ENCODE measurements at regions not wholly inside any gene's neighbourhood (a gene's known extent, or its start where the extent isn't known, plus 50 kb on each side); places are given as distances from the start of the nearest gene placed in this dataset.

- no peak overlapping the region for H3K4me3 Mint-ChIP-seq
- TF ChIP-seq, protein P1, sequence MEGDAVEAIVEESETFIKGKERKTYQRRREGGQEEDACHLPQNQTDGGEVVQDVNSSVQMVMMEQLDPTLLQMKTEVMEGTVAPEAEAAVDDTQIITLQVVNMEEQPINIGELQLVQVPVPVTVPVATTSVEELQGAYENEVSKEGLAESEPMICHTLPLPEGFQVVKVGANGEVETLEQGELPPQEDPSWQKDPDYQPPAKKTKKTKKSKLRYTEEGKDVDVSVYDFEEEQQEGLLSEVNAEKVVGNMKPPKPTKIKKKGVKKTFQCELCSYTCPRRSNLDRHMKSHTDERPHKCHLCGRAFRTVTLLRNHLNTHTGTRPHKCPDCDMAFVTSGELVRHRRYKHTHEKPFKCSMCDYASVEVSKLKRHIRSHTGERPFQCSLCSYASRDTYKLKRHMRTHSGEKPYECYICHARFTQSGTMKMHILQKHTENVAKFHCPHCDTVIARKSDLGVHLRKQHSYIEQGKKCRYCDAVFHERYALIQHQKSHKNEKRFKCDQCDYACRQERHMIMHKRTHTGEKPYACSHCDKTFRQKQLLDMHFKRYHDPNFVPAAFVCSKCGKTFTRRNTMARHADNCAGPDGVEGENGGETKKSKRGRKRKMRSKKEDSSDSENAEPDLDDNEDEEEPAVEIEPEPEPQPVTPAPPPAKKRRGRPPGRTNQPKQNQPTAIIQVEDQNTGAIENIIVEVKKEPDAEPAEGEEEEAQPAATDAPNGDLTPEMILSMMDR (IDR thresholded peaks at IDR 0.05; ENCODE audit: unreplicated experiment in 3 of 3), result no peak
- no peaks in the 10 kb centered on the region for H3K36me3 Mint-ChIP-seq (ENCODE audit: low read depth)
- no peaks in the 10 kb centered on the region for H3K9me3 Mint-ChIP-seq
- H3K4me1 Mint-ChIP-seq, result peaks cover 21% of the 10 kb centered on the region
- no peak overlapping the region for H3K27ac Mint-ChIP-seq
- H3K27me3 Mint-ChIP-seq (ENCODE audit: low read depth), result no peaks in the 10 kb centered on the region
Observed at GRCh38 chr2:7612969-7613368, 695.8 kb downstream of the RNF144A start.

GRCh38 chr2:7613831-7614230 is 696.6 kb downstream of the RNF144A start:
- TF ChIP-seq, protein P1 (IDR thresholded peaks at IDR 0.05; ENCODE audit: unreplicated experiment in 3 of 3), result no peak
- H3K4me1 Mint-ChIP-seq, result peaks cover 18% of the 10 kb centered on the region
- no peak overlapping the region for H3K27ac Mint-ChIP-seq
- no peaks in the 10 kb centered on the region for H3K36me3 Mint-ChIP-seq (ENCODE audit: low read depth)
- H3K27me3 Mint-ChIP-seq (ENCODE audit: low read depth), result no peaks in the 10 kb centered on the region
- no peaks in the 10 kb centered on the region for H3K9me3 Mint-ChIP-seq
- no peak overlapping the region for H3K4me3 Mint-ChIP-seq

- Mint-ChIP-seq H3K4me3 (no peak overlapping the region), H3K27me3 (ENCODE audit: low read depth) (no peaks in the 10 kb centered on the region), H3K4me1 (no peaks in the 10 kb centered on the region), H3K36me3 (ENCODE audit: low read depth) (no peaks in the 10 kb centered on the region), H3K9me3 (no peaks in the 10 kb centered on the region), H3K27ac (no peak overlapping the region)
- TF ChIP-seq, protein P1 (IDR thresholded peaks at IDR 0.05; ENCODE audit: unreplicated experiment in 3 of 3), result no peak
Observed at GRCh38 chr2:7618031-7618430, 700.8 kb downstream of the RNF144A start.

- Mint-ChIP-seq H3K27ac (no peak overlapping the region), H3K4me1 (no peaks in the 10 kb centered on the region), H3K36me3 (ENCODE audit: low read depth) (no peaks in the 10 kb centered on the region), H3K27me3 (ENCODE audit: low read depth) (no peaks in the 10 kb centered on the region), H3K4me3 (no peak overlapping the region), H3K9me3 (no peaks in the 10 kb centered on the region)
- TF ChIP-seq, protein P1 (IDR thresholded peaks at IDR 0.05; ENCODE audit: unreplicated experiment in 3 of 3), result no peak
Observed at GRCh38 chr2:7619203-7619970, 702.2 kb downstream of the RNF144A start.

DNA sequence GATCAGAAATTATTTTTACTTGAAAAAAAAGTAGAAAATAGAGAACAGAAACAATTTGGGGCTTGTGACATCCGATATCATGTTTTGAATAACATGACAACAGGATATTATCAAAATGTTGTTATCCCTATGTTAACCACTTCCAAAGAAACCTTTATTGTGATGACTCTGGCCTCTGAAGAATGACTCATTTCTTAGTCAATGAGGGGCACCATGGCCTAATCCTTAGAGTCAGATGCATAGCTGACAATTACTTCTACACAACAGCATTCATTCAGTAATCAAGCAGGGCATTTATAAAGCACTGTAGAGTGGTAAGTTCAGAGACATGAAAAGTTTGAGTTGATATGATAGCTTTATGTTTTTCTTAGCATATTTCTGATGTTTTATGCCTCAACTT is 703.0 kb downstream of the RNF144A start:
- no peak overlapping the region for H3K4me3 Mint-ChIP-seq
- no peaks in the 10 kb centered on the region for H3K36me3 Mint-ChIP-seq (ENCODE audit: low read depth)
- H3K27ac Mint-ChIP-seq, result no peak overlapping the region
- H3K27me3 Mint-ChIP-seq (ENCODE audit: low read depth), result peaks cover 3% of the 10 kb centered on the region
- H3K9me3 Mint-ChIP-seq, result no peaks in the 10 kb centered on the region
- TF ChIP-seq, protein P1 (IDR thresholded peaks at IDR 0.05; ENCODE audit: unreplicated experiment in 3 of 3), result no peak
- no peaks in the 10 kb centered on the region for H3K4me1 Mint-ChIP-seq

Measured in nephron (organoid).